GM12865 (cell line): ENCODE measurements at regions not wholly inside any gene's neighbourhood (a gene's known extent, or its start where the extent isn't known, plus 50 kb on each side); places are given as distances from the start of the nearest gene placed in this dataset.

Experiments
- DNase-seq: peaks from one replicate; pipeline ENCODE4 v3.0.0; 2010; ENCODE audit warnings: low read depth
- H3K4me3 ChIP-seq: 2 replicates; pipeline ENCODE4 v1.5.1; 2011; ENCODE audit warnings: mild to moderate bottlenecking, low read depth, low read length, control low read depth
- CTCF ChIP-seq: IDR thresholded peaks from 2 replicates; pipeline ENCODE4 v1.5.1; 2011; ENCODE audit warnings: low read length, control low read depth, low read depth, inconsistent platforms; ENCODE audit not compliant: insufficient read depth; ENCODE audit errors: missing control alignments

GRCh38 chr12:82176761-82177490 lies 181.3 kb downstream of the CCDC59 start:
- no peak overlapping the region for H3K4me3 ChIP-seq
- no peak for TF ChIP-seq CTCF
- no peak for DNase-seq

DNA sequence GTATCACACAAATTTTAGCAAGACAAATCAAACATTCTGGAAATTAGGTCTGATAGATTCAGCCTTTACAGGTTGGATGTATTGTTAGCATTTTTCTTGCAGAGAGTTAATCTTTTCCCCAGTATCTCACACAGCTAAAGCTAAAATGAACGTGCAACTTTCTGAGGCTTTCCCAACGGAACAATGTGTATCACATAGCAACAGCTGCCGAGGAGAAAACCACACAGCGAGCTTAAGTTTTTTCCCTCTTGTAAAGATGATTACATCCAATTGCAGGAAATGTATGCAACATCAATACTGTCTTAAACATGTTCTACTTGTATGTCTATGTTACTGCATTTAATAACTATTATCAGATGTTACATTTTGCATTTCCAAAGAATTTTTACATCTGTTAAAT lies 182.2 kb downstream of the CCDC59 start:
- TF ChIP-seq CTCF, result no peak
- DNase-seq, result no peak
- H3K4me3 ChIP-seq, result no peak overlapping the region

DNA sequence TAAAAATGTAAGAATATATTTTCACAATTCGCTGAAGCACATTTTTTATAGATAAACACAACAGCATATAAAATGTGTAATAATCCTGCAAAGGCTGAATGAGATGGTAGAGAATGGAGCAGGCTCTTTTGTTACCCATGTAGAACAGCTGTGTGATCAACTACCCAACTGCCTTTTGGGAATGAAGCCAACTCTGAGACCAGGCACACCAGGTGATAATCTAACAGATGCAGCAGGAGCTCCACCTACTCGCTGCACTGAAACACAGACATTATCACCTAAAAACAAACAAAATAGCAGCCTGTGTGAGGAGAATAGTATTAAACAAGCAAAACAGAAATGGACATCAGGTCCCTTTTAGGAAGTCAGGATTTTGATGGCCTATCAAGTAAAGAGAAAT lies 183.3 kb downstream of the CCDC59 start:
- no peak for DNase-seq
- H3K4me3 ChIP-seq, result no peak overlapping the region
- TF ChIP-seq CTCF, result no peak

DNA sequence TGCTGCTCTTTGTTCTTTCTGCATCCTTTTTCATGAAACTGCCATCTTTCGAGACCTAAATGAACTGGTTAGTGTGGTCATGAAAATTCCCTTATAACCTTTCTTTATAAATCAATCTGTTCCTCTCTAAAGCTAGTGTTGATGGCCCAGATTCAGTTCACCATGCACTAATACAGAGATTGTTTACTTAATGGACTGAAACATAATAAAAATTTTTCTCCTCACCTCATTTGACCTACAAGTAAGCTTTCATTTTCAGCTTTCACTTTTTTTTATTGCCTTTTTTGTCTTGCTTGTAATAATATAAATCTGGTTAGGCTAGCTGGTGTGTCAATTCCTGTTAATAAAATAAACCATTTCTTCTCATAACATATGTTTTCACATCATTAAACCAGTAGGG lies 183.8 kb downstream of the CCDC59 start:
- no peak for DNase-seq
- TF ChIP-seq CTCF, result no peak
- no peak overlapping the region for H3K4me3 ChIP-seq

DNA sequence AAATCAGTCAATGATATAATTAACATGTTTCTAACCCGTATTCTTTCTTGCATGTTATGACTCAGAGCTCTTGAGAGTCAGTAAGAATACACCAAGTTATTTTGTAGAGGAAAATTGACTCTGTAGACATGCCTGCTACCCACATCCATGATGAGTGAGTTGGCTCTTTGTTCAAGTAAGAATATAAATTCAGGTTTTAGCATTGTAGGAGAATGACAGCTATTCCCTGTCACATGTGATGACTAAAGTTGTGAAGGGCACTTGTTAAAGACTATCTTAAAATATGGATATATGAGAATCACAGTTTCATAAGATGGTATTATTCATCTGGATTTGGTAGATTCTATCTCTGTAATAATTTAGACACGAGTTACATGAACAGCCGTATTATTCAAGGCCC lies 209.1 kb downstream of the CCDC59 start:
- TF ChIP-seq CTCF, result no peak
- H3K4me3 ChIP-seq, result no peak overlapping the region
- DNase-seq, result no peak

DNA sequence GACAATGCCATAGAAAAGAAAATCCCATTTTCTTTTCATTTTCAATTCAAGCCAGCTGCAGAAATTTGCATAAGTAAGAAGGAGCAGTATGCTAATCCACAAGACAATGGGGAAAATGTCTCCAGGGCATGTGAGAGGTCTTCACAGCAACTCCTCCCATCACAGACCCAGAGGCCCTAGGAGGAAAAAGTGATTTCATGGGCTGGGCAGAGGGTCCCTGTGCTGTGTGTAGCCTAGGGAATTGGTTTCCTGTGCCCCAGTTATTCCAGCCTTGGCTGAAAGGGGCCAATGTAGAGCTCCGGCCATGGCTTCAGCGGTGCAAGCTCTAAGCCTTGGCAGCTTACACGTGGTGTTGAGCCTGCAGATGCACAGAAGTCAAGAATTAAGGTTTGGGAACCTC lies 211.4 kb downstream of the CCDC59 start:
- no peak for DNase-seq
- no peak overlapping the region for H3K4me3 ChIP-seq
- TF ChIP-seq CTCF, result no peak

DNA sequence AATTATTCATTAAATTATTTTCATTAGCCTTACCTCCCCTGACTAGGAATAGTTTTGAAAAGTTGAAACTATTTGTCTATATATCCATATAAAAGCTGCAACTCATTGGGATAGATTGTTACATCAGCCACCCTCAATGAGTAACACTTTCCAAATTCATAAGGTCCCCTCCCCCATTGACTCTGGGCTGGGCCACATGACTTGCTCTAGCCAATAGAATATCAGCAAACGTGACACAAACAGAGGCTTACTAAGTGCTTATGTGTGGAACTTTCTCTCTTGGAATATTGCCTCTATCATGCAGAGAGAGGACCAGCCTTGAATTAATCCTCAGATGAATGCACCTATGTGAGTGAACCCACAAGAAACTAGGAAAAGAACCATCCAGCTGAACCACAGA lies 213.7 kb downstream of the CCDC59 start:
- no peak overlapping the region for H3K4me3 ChIP-seq
- TF ChIP-seq CTCF, result no peak
- DNase-seq, result no peak
